Upper lobe of left lung (tissue), 4 donors: ENCODE measurements at regions not wholly inside any gene's neighbourhood (a gene's known extent, or its start where the extent isn't known, plus 50 kb on each side); places are given as distances from the start of the nearest gene placed in this dataset.

Source experiments
- EP300 ChIP-seq, 4 donors: sonication (generic); formaldehyde crosslinking; IDR thresholded peaks; one replicate each; pipeline ENCODE4 v1.5.1; 2017; ENCODE audit warnings: antibody characterized with exemption in 4 of 4, control low read depth in 2 of 4
- POLR2A ChIP-seq, 4 donors: fragments of 450-650 bp; IDR thresholded peaks; one replicate each; pipeline ENCODE4 v1.5.1; 2016 to 2017; ENCODE audit warnings: antibody characterized with exemption in 4 of 4, mild to moderate bottlenecking in 2 of 4
- POLR2AphosphoS5 ChIP-seq, 2 donors: sonication (generic); formaldehyde crosslinking; IDR thresholded peaks; one replicate each; pipeline ENCODE4 v1.5.1; 2017; ENCODE audit warnings: antibody characterized with exemption in 2 of 2
- TF ChIP-seq, protein P1 (sequence below), 6 experiments: fragments of 450-650 bp in 4 of 6; fragments of 200-600 bp in 2 of 6; sonication (generic) in 2 of 6; IDR thresholded peaks; one replicate each; pipeline ENCODE4 v1.5.1; 2016 to 2019; ENCODE audit warnings: antibody characterized with exemption in 6 of 6

DNA sequence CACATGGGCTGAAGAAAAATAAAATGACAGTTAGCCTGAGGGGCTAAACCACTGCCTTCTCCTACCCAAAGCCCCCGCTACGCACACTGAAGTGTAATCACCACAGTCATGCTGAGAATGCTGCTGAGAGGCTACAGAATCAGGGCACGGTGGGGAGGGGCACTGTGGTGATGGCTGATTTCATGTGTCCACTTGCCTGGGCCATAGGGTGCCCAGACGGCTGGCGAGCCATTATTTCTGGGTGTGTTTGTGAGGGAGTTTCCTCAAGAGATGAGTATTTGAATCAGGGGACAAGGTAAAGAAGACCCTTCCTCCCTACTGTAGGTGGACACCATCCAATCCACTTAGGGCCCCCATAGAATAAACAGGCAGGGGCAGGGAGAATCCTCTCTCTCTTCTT, 1313.2 kb downstream of the TBC1D22A start:
- TF ChIP-seq, protein P1, sequence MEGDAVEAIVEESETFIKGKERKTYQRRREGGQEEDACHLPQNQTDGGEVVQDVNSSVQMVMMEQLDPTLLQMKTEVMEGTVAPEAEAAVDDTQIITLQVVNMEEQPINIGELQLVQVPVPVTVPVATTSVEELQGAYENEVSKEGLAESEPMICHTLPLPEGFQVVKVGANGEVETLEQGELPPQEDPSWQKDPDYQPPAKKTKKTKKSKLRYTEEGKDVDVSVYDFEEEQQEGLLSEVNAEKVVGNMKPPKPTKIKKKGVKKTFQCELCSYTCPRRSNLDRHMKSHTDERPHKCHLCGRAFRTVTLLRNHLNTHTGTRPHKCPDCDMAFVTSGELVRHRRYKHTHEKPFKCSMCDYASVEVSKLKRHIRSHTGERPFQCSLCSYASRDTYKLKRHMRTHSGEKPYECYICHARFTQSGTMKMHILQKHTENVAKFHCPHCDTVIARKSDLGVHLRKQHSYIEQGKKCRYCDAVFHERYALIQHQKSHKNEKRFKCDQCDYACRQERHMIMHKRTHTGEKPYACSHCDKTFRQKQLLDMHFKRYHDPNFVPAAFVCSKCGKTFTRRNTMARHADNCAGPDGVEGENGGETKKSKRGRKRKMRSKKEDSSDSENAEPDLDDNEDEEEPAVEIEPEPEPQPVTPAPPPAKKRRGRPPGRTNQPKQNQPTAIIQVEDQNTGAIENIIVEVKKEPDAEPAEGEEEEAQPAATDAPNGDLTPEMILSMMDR (IDR thresholded peaks at IDR 0.05) = no peak
- TF ChIP-seq POLR2AphosphoS5 (IDR thresholded peaks at IDR 0.05) (no peak), POLR2A (IDR thresholded peaks at IDR 0.05) (no peak), EP300 (IDR thresholded peaks at IDR 0.05) (no peak)
